Right forelimb (tissue), 1 donor: ENCODE measurements at regions not wholly inside any gene's neighbourhood (a gene's known extent, or its start where the extent isn't known, plus 50 kb on each side); places are given as distances from the start of the nearest gene placed in this dataset.

Experiments
- DNase-seq: peaks from one replicate; pipeline ENCODE4 v3.0.0-alpha.2; 2018

GRCh38 chr1:115203287-115203686 lies 114.0 kb upstream of the TSPAN2 start:
- no peak for DNase-seq

- no peak for DNase-seq
Observed at GRCh38 chr1:115201598-115201997, 112.3 kb upstream of the TSPAN2 start.

GRCh38 chr1:115199416-115200132 lies 110.3 kb upstream of the TSPAN2 start:
- DNase-seq, result no peak

- no peak for DNase-seq
Observed at GRCh38 chr1:115198938-115199337, 109.6 kb upstream of the TSPAN2 start.

- no peak for DNase-seq
Observed at GRCh38 chr1:115196296-115196695, 107.0 kb upstream of the TSPAN2 start.

- DNase-seq, result no peak
Observed at GRCh38 chr1:115194506-115194905, 105.2 kb upstream of the TSPAN2 start.

GRCh38 chr1:115193046-115193828 lies 103.9 kb upstream of the TSPAN2 start:
- no peak for DNase-seq

- DNase-seq, result no peak
Observed at GRCh38 chr1:115192200-115192767, 103.0 kb upstream of the TSPAN2 start.

GRCh38 chr1:115191691-115192090 lies 102.4 kb upstream of the TSPAN2 start:
- no peak for DNase-seq

- no peak for DNase-seq
Observed at GRCh38 chr1:115190540-115191170, 101.4 kb upstream of the TSPAN2 start.

- no peak for DNase-seq
Observed at GRCh38 chr1:115189814-115190539, 100.7 kb upstream of the TSPAN2 start.

- DNase-seq, result no peak
Observed at GRCh38 chr1:115188680-115189395, 99.5 kb upstream of the TSPAN2 start.

- no peak for DNase-seq
Observed at GRCh38 chr1:115186711-115187265, 97.5 kb upstream of the TSPAN2 start.

- DNase-seq, result no peak
Observed at GRCh38 chr1:115185336-115185735, 96.0 kb upstream of the TSPAN2 start.

- no peak for DNase-seq
Observed at GRCh38 chr1:115184951-115185331, 95.6 kb upstream of the TSPAN2 start.

GRCh38 chr1:115184260-115184950 lies 95.1 kb upstream of the TSPAN2 start:
- no peak for DNase-seq

- peak; percentile 65 for DNase-seq
Observed at GRCh38 chr1:115183721-115184259, 94.5 kb upstream of the TSPAN2 start.

- DNase-seq, result no peak
Observed at GRCh38 chr1:115183158-115183557, 93.9 kb upstream of the TSPAN2 start.

- DNase-seq, result no peak
Observed at GRCh38 chr1:115182012-115182715, 92.9 kb upstream of the TSPAN2 start.

- no peak for DNase-seq
Observed at GRCh38 chr1:115181231-115181630, 91.9 kb upstream of the TSPAN2 start.
